ENCODE measurements at regions not wholly inside any gene's neighbourhood (a gene's known extent, or its start where the extent isn't known, plus 50 kb on each side); places are given as distances from the start of the nearest gene placed in this dataset.

DNA sequence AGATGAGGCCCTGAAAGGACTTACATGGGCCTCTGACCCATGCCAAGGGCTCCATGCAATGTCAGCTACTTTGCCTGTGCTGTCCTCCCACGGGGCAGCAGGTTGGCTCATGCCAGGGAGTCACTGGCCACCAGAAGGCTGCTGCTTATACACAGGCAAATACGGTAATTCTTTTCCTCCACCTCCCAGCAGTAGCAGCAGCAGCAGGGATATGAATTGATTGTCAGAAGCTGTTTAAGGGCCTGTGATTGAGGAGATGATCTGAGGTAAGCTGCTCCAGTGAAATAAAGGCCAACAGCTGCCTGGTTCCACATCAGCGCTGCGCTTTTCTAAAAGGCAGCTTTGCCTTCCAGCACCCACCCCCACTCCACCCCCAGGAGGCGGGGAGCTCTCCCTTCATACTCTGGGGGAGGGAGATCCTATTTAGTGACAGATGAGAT, 250.5 kb downstream of the SHQ1 start:
- no peak for TF ChIP-seq SUZ12 (IDR thresholded peaks at IDR 0.05; ENCODE audit: low read length)
- no peak for TF ChIP-seq SIN3A (conservative IDR thresholded peaks at IDR 0.05 in 1 of 2, IDR thresholded peaks at IDR 0.05 in 1 of 2; ENCODE audit: low read depth in 1 of 2, low read length in 2 of 2)
- TF ChIP-seq EZH2 (IDR thresholded peaks at IDR 0.05; ENCODE audit: low read depth, low read length, severe bottlenecking) = no peak
- TF ChIP-seq RFX5 (IDR thresholded peaks at IDR 0.05; ENCODE audit: borderline replicate concordance, low read depth, low read length) = no peak
- TF ChIP-seq, protein P1, sequence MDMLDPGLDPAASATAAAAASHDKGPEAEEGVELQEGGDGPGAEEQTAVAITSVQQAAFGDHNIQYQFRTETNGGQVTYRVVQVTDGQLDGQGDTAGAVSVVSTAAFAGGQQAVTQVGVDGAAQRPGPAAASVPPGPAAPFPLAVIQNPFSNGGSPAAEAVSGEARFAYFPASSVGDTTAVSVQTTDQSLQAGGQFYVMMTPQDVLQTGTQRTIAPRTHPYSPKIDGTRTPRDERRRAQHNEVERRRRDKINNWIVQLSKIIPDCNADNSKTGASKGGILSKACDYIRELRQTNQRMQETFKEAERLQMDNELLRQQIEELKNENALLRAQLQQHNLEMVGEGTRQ (IDR thresholded peaks at IDR 0.05; ENCODE audit: low read length) = no peak
- TF ChIP-seq POLR2AphosphoS5 (IDR thresholded peaks at IDR 0.05; ENCODE audit: low read depth, low read length) = no peak
- TF ChIP-seq, protein P2, sequence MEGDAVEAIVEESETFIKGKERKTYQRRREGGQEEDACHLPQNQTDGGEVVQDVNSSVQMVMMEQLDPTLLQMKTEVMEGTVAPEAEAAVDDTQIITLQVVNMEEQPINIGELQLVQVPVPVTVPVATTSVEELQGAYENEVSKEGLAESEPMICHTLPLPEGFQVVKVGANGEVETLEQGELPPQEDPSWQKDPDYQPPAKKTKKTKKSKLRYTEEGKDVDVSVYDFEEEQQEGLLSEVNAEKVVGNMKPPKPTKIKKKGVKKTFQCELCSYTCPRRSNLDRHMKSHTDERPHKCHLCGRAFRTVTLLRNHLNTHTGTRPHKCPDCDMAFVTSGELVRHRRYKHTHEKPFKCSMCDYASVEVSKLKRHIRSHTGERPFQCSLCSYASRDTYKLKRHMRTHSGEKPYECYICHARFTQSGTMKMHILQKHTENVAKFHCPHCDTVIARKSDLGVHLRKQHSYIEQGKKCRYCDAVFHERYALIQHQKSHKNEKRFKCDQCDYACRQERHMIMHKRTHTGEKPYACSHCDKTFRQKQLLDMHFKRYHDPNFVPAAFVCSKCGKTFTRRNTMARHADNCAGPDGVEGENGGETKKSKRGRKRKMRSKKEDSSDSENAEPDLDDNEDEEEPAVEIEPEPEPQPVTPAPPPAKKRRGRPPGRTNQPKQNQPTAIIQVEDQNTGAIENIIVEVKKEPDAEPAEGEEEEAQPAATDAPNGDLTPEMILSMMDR (IDR thresholded peaks at IDR 0.05; ENCODE audit: control extremely low read depth in 1 of 3, insufficient read depth in 1 of 3, low read depth in 1 of 3, low read length in 3 of 3) = no peak

Data from H1 (cell line).